GM10248 (cell line): ENCODE measurements at regions not wholly inside any gene's neighbourhood (a gene's known extent, or its start where the extent isn't known, plus 50 kb on each side); places are given as distances from the start of the nearest gene placed in this dataset.

Experiments
- CTCF ChIA-PET: fragments of 300-600 bp; sonication (Branson Sonifier 250); formaldehyde crosslinking; extraction: SDS; loops from one replicate; lab custom pipeline; 2021; ENCODE audit warnings: antibody characterized with exemption; lab: Yijun Ruan, JAX
- POLR2A ChIA-PET: fragments of 350-650 bp; sonication (Branson Sonifier 250); formaldehyde crosslinking; extraction: SDS; loops from one replicate; lab custom pipeline; 2020; ENCODE audit warnings: antibody characterized with exemption; lab: Yijun Ruan, JAX
- DNase-seq: peaks from one replicate; pipeline ENCODE4 v3.0.0; 2012; ENCODE audit errors: extremely low spot score
- TF ChIP-seq, protein P1 (sequence below): IDR thresholded peaks from 2 replicates; pipeline ENCODE4 v1.5.1; 2012; ENCODE audit warnings: mild to moderate bottlenecking, low read depth; ENCODE audit errors: extremely low read depth, missing control alignments, control extremely low read depth

DNA sequence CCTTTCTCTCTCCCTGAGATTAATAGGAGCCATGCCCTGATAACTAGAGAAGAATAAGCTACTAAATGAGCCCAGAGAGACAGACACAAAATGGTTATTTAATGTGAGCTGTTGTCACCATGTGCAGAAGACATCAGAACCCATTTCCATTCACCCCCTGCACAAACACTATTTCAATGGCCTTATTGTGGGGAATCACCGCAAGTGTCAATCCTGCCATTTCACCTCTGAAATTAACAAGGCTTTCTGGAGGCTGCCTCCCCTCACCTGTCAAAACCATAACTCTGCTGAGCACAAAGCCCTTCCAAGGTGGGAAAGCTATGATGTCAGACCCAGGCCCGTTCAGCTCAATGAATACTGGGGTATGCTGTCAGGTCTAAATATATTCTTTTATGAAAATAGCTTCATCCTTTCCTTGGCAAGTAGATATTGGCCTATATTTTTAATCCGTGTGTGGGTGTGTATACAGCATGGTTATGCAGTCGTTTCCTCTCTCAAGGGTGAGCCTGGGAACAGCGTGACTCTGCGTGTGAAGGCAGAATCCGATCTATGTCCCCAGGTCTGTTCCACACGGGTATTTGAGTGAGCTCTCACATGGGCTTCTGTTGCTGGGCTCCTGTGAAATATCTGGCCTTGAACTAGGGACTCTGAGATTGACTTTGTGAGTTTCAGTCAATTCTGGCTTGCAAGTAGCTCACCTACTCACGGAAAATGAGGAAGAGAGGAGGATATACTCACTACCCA is 266.3 kb downstream of the FBXW7 start:
- TF ChIP-seq, protein P1, sequence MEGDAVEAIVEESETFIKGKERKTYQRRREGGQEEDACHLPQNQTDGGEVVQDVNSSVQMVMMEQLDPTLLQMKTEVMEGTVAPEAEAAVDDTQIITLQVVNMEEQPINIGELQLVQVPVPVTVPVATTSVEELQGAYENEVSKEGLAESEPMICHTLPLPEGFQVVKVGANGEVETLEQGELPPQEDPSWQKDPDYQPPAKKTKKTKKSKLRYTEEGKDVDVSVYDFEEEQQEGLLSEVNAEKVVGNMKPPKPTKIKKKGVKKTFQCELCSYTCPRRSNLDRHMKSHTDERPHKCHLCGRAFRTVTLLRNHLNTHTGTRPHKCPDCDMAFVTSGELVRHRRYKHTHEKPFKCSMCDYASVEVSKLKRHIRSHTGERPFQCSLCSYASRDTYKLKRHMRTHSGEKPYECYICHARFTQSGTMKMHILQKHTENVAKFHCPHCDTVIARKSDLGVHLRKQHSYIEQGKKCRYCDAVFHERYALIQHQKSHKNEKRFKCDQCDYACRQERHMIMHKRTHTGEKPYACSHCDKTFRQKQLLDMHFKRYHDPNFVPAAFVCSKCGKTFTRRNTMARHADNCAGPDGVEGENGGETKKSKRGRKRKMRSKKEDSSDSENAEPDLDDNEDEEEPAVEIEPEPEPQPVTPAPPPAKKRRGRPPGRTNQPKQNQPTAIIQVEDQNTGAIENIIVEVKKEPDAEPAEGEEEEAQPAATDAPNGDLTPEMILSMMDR = no peak
- ChIA-PET POLR2A (interaction anchor here (0.5 kb wide), 1 partner anchor 1150 kb away, joined by 8 read pairs; no protein-coding TSS in a partner anchor), CTCF (interaction anchor here (0.9 to 2.5 kb wide), 6 partner anchors 8 to 42 kb away, joined by 3 to 8 read pairs (median 4); no protein-coding TSS in a partner anchor)
- no peak for DNase-seq

GRCh38 chr4:152267811-152268210 is 268.1 kb downstream of the FBXW7 start:
- no peak for DNase-seq
- TF ChIP-seq, protein P1 = no peak
- CTCF ChIA-PET = interaction anchor here (1.1 to 1.7 kb wide), 3 partner anchors 8 to 23 kb away, joined by 3 to 5 read pairs (median 3); no protein-coding TSS in a partner anchor
- POLR2A ChIA-PET = no interaction called here

DNA sequence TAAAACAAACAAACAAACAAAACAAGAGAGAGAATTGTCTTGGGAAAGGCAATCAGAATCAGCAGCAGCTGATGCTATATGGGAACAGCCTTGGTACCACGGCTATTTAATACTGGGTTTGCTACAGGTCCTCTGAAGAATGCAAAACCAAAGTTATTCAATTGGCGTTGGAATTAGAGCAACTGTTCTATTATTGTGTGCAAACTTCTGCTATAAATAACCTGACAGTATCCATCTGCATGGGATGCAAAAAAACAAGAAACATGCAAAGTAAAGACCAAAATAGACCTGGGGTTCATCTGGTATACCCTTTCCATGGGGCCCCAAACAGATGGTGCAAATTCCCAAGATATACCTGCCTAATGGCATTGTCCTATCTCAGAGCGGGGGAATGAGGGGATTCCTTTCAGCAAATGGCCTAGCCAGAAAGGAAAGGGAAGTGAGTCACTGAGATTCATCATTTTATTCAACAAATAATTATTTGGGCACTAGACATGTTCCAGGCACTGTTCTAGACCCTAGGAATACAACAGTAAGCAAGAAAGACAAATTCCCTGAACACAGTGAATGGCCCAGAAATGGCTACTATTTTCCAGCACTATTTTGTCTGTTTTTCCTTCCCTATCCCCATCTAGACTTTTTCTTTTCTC is 268.9 kb downstream of the FBXW7 start:
- ChIA-PET POLR2A (no interaction called here), CTCF (interaction anchor here (1.3 kb wide), 1 partner anchor 9 kb away, joined by 3 read pairs; no protein-coding TSS in a partner anchor)
- TF ChIP-seq, protein P1 = no peak
- DNase-seq = no peak

GRCh38 chr4:152265149-152265621 is 270.7 kb downstream of the FBXW7 start:
- DNase-seq = no peak
- ChIA-PET POLR2A (no interaction called here), CTCF (interaction anchor here (1.1 to 2.4 kb wide), 3 partner anchors 9 to 39 kb away, joined by 3 to 8 read pairs (median 3); no protein-coding TSS in a partner anchor)
- TF ChIP-seq, protein P1 = no peak

DNA sequence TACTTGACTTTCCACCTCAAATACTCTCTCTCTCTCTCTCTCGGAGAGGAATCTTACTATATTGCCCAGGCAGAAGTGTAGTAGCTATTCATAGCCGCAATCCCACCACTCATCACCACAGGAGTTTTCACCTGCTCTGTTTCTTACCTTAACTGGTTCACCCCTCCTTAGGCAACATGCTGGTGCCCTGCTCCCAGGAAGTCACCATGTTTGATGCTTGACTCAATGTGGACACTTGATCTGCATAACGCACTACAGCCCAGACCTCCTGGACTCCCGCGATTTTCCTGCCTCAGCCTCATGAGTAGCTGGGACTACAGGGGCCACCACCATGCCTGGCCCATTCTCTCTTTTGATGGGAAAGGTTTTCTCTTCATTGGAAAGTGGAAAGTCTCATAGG is 271.8 kb downstream of the FBXW7 start:
- no peak for DNase-seq
- TF ChIP-seq, protein P1 = no peak
- ChIA-PET POLR2A (no interaction called here), CTCF (interaction anchor here (1.0 to 2.4 kb wide), 4 partner anchors 8 to 40 kb away, joined by 3 to 8 read pairs (median 4); no protein-coding TSS in a partner anchor)

- no peak for DNase-seq
- ChIA-PET POLR2A (no interaction called here), CTCF (no interaction called here)
- TF ChIP-seq, protein P1 = no peak
Observed at GRCh38 chr4:152259866-152260265, 276.0 kb downstream of the FBXW7 start.
